ENCODE measurements at regions not wholly inside any gene's neighbourhood (a gene's known extent, or its start where the extent isn't known, plus 50 kb on each side); places are given as distances from the start of the nearest gene placed in this dataset.

- no peaks in the 10 kb centered on the region for H3K27me3 ChIP-seq (ENCODE audit: control insufficient read depth, insufficient read depth, low read length)
- H3K4me3 ChIP-seq (ENCODE audit: low read depth, low read length): no peak overlapping the region
- TF ChIP-seq CTCF (IDR thresholded peaks at IDR 0.05; ENCODE audit: insufficient read depth, low read length, severe bottlenecking): no peak
- DNase-seq (ENCODE audit: low read depth) (no peak), FAIRE-seq (no peak)
- H3K36me3 ChIP-seq (ENCODE audit: control insufficient read depth, insufficient read depth, low read length): no peaks in the 10 kb centered on the region
These were observed 157.7 kb upstream of the SFSWAP start for GRCh38 chr12:131553096-131553777.

GRCh38 chr12:131555197-131555846, 155.6 kb upstream of the SFSWAP start:
- Histone ChIP-seq H3K36me3 (ENCODE audit: control insufficient read depth, insufficient read depth, low read length) (no peaks in the 10 kb centered on the region), H3K27me3 (ENCODE audit: control insufficient read depth, insufficient read depth, low read length) (no peaks in the 10 kb centered on the region), H3K4me3 (ENCODE audit: low read depth, low read length) (no peak overlapping the region)
- DNase-seq (ENCODE audit: low read depth) (peak; percentile 15), FAIRE-seq (no peak)
- no peak for TF ChIP-seq CTCF (IDR thresholded peaks at IDR 0.05; ENCODE audit: insufficient read depth, low read length, severe bottlenecking)

DNA sequence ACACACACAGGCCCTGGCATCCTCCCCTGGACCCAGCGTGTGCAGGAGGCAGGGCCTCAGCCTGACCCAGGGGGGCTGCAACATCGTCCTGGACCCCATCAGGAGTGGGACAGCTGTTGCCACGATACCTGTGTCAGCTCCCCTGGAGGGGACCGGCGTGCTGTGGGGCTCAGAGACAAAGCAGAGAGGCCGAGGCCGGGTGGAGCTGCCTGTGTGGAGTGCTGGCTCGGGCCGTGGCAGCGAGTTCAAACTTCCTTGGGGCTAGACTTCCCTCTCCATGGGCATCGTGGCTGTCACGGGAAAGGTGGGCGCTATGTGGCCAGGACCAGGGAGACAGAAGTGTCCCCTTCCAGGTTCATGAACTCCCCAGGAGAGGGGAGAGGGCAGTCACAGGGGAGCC, 155.0 kb upstream of the SFSWAP start:
- DNase-seq (ENCODE audit: low read depth) (no peak), FAIRE-seq (no peak)
- no peak overlapping the region for H3K4me3 ChIP-seq (ENCODE audit: low read depth, low read length)
- no peaks in the 10 kb centered on the region for H3K36me3 ChIP-seq (ENCODE audit: control insufficient read depth, insufficient read depth, low read length)
- TF ChIP-seq CTCF (IDR thresholded peaks at IDR 0.05; ENCODE audit: insufficient read depth, low read length, severe bottlenecking): no peak
- no peaks in the 10 kb centered on the region for H3K27me3 ChIP-seq (ENCODE audit: control insufficient read depth, insufficient read depth, low read length)

- no peaks in the 10 kb centered on the region for H3K27me3 ChIP-seq (ENCODE audit: control insufficient read depth, insufficient read depth, low read length)
- no peaks in the 10 kb centered on the region for H3K36me3 ChIP-seq (ENCODE audit: control insufficient read depth, insufficient read depth, low read length)
- no peak for TF ChIP-seq CTCF (IDR thresholded peaks at IDR 0.05; ENCODE audit: insufficient read depth, low read length, severe bottlenecking)
- DNase-seq (ENCODE audit: low read depth): no peak
- no peak for FAIRE-seq
- no peak overlapping the region for H3K4me3 ChIP-seq (ENCODE audit: low read depth, low read length)
These were observed 153.7 kb upstream of the SFSWAP start for GRCh38 chr12:131557078-131557709.

DNA sequence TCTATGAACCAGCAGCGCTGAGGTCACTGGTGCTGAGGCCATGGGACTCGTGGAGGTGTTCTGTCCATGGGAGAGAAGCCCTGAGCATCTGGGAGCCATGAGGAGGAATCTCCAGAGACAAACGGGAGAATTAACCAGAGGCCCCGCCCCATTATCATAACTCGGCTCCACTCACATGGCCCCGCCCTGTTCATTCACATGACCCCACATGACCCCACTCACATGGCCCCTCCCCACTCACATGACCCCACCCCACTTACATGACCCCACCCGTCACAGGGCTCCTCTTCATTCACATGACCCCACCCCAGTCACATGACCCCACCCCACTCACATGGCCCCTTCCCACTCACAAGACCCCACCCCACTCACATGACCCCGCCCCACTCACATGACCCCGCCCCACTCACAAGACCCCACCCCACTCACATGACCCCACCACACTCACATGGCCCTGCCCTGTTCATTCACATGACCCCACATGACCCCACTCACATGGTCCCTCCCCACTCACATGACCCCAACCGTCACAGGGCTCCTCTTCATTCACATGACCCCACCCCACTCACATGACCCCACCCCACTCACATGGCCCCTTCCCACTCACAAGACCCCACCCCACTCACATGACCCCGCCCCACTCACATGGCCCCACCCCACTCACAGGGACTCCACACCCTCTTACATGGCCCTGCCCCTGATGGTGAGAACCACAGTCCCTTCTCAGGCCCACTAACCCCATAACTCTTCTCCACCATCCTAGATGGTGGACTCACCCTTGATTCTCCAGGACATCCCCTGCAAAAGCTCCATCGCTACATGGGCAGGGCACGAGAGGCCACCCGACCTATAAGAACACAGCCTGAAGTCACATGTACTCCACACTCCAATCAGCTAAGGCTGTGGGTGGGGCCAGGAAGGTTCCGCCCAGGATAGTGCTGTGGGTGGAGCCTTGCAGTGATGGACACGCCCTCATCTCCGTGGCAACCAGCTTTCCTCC, 151.1 kb upstream of the SFSWAP start:
- H3K27me3 ChIP-seq (ENCODE audit: control insufficient read depth, insufficient read depth, low read length): no peaks in the 10 kb centered on the region
- no peak for TF ChIP-seq CTCF (IDR thresholded peaks at IDR 0.05; ENCODE audit: insufficient read depth, low read length, severe bottlenecking)
- FAIRE-seq: no peak
- DNase-seq (ENCODE audit: low read depth): no peak
- H3K4me3 ChIP-seq (ENCODE audit: low read depth, low read length): no peak overlapping the region
- no peaks in the 10 kb centered on the region for H3K36me3 ChIP-seq (ENCODE audit: control insufficient read depth, insufficient read depth, low read length)
